ENCODE measurements at regions not wholly inside any gene's neighbourhood (a gene's known extent, or its start where the extent isn't known, plus 50 kb on each side); places are given as distances from the start of the nearest gene placed in this dataset.

GRCh38 chr18:68438983-68439382 lies 275.9 kb downstream of the TMX3 start:
- TF ChIP-seq CTCF (conservative IDR thresholded peaks at IDR 0.05 in 1 of 2, IDR thresholded peaks at IDR 0.05 in 1 of 2; ENCODE audit: low read depth in 1 of 2, low read length in 2 of 2) (no peak), EZH2 (IDR thresholded peaks at IDR 0.05; ENCODE audit: low read length, missing control alignments) (no peak)
